ENCODE measurements at regions not wholly inside any gene's neighbourhood (a gene's known extent, or its start where the extent isn't known, plus 50 kb on each side); places are given as distances from the start of the nearest gene placed in this dataset.

DNA sequence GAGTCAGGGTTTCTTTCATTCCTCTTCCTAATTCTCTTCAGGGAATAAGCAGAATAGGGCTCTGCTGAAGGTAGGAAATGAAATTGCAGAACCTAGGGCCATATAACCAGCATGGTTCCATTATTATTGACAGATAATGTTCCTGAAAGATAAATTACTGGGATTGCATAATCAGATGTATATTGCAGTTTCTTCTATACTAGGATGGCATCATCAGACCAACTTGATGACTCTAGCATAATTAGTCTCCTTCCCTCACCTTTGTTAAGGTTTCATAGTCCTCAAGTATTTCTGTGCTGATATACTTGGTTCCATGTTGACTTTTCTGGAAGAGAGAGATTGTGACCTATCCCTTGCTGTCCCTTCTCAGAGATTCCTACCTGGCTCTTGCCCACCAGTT, 492.3 kb upstream of the LCORL start:
- Histone ChIP-seq H3K27me3 (no peaks in the 10 kb centered on the region), H3K27ac (no peak overlapping the region), H3K4me1 (no peaks in the 10 kb centered on the region), H3K36me3 (no peaks in the 10 kb centered on the region), H3K9me3 (no peaks in the 10 kb centered on the region), H3K4me3 (no peak overlapping the region)
- ATAC-seq (no peak), DNase-seq (no peak)
- TF ChIP-seq POLR2A (IDR thresholded peaks at IDR 0.05): no peak
- TF ChIP-seq, protein P1, sequence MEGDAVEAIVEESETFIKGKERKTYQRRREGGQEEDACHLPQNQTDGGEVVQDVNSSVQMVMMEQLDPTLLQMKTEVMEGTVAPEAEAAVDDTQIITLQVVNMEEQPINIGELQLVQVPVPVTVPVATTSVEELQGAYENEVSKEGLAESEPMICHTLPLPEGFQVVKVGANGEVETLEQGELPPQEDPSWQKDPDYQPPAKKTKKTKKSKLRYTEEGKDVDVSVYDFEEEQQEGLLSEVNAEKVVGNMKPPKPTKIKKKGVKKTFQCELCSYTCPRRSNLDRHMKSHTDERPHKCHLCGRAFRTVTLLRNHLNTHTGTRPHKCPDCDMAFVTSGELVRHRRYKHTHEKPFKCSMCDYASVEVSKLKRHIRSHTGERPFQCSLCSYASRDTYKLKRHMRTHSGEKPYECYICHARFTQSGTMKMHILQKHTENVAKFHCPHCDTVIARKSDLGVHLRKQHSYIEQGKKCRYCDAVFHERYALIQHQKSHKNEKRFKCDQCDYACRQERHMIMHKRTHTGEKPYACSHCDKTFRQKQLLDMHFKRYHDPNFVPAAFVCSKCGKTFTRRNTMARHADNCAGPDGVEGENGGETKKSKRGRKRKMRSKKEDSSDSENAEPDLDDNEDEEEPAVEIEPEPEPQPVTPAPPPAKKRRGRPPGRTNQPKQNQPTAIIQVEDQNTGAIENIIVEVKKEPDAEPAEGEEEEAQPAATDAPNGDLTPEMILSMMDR (IDR thresholded peaks at IDR 0.05): no peak
- intact Hi-C loops (cut with DNase I): no loop called here

DNA sequence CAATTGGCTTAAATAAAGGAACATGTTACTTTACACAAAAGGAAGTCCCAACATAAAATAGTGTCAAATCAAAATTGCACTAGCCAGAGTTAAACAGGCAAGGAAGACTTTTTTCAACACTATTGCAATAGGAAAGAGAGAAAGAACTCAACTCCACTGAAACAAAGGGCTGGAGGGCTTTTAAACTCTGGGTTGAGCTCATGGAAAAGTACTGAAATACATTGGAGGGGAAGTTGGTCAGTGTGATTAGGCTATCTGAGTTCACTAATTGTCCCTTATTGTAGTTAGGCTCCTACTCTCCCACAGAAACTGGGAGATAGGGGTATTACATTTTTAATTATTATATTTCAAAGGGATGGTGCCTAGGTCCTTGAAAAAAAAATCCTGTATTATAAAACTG, 491.2 kb upstream of the LCORL start:
- no peak overlapping the region for H3K27ac ChIP-seq
- no peaks in the 10 kb centered on the region for H3K9me3 ChIP-seq
- no peaks in the 10 kb centered on the region for H3K4me1 ChIP-seq
- H3K4me3 ChIP-seq: no peak overlapping the region
- no peak for DNase-seq
- no peak for TF ChIP-seq POLR2A (IDR thresholded peaks at IDR 0.05)
- TF ChIP-seq, protein P1 (IDR thresholded peaks at IDR 0.05): no peak
- H3K36me3 ChIP-seq: no peaks in the 10 kb centered on the region
- no peaks in the 10 kb centered on the region for H3K27me3 ChIP-seq
- intact Hi-C loops (cut with DNase I): no loop called here
- no peak for ATAC-seq

DNA sequence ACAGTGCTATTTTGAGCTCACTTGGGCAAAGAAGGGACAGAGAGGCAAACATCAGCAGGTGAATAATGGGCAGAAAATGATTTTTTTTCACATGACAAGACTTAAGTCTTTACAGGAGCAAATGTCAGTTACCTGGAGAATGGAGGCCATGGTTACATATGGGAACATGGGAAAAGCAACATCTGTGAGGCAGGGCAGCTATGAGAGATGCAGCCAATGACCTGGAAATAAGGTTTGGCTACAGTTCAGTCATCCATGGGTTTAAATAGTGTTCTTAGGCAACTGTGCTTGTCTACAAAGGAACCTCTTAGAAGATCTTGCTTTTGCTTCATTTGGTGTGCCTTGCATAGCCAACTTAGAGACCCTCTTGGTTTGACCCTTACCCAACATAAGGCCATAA, 490.2 kb upstream of the LCORL start:
- Histone ChIP-seq H3K27me3 (no peaks in the 10 kb centered on the region), H3K4me1 (no peaks in the 10 kb centered on the region), H3K36me3 (no peaks in the 10 kb centered on the region), H3K27ac (no peak overlapping the region), H3K9me3 (no peaks in the 10 kb centered on the region), H3K4me3 (no peak overlapping the region)
- DNase-seq (no peak), ATAC-seq (no peak)
- intact Hi-C loops (cut with DNase I): no loop called here
- TF ChIP-seq, protein P1 (IDR thresholded peaks at IDR 0.05): no peak
- TF ChIP-seq POLR2A (IDR thresholded peaks at IDR 0.05): no peak

DNA sequence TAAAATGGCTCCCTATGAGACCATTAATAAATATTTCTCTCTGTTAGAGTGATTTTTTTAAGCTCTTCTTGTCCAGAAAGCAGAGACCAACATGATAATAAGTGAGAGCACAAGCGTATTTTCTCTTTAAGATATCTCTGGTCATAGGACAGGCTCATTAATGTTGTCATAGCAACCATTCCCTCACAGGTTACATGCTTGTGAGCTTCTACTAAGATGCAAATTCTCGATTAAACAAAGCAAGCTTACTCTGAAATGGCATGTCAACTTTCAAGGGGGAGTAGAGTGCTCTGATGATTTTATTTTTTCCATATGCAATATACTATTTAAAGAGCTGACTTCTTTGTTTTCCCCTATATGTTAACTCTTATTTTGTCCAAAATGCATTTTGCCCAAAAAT, 487.2 kb upstream of the LCORL start:
- no peak overlapping the region for H3K27ac ChIP-seq
- 40 to 46% (median 44%) methylated on average over 2 of the region's 2 CpGs for WGBS, 4 donors
- intact Hi-C loops (cut with DNase I): no loop called here
- DNase-seq: no peak
- no peaks in the 10 kb centered on the region for H3K4me1 ChIP-seq
- no peaks in the 10 kb centered on the region for H3K36me3 ChIP-seq
- H3K27me3 ChIP-seq: no peaks in the 10 kb centered on the region
- TF ChIP-seq, protein P1 (IDR thresholded peaks at IDR 0.05): no peak
- TF ChIP-seq POLR2A (IDR thresholded peaks at IDR 0.05): no peak
- peaks cover 0 to 3% (median 0%) of the 10 kb centered on the region in 12 donors for H3K9me3 ChIP-seq
- no peak overlapping the region for H3K4me3 ChIP-seq
- ATAC-seq: no peak

Measured in heart left ventricle (tissue), 16 donors.